ENCODE measurements at regions not wholly inside any gene's neighbourhood (a gene's known extent, or its start where the extent isn't known, plus 50 kb on each side); places are given as distances from the start of the nearest gene placed in this dataset.

GRCh38 chr7:16001477-16001876 is 315.0 kb upstream of the MEOX2 start:
- in situ Hi-C loops (cut with MboI; ENCODE audit: low sequenced_read_pairs), result no loop called here
- no peak overlapping the region for H4K8ac ChIP-seq (ENCODE audit: low read depth in 2 of 2, low read length in 2 of 2)
- H4K5ac ChIP-seq (ENCODE audit: low read depth, low read length), result no peak overlapping the region
- no peak overlapping the region for H2BK120ac ChIP-seq (ENCODE audit: low read depth, low read length)
- no peak overlapping the region for H2AFZ ChIP-seq (replicated peaks; ENCODE audit: low read length, poor library complexity)
- no peaks in the 10 kb centered on the region for H3K27me3 ChIP-seq (ENCODE audit: control insufficient read depth, insufficient read depth, low read length)
- dilution Hi-C loops (cut with HindIII; ENCODE audit: low sequenced_read_pairs, unreplicated experiment), result no loop called here
- intact Hi-C loops (cut with micrococcal nuclease), result no loop called here
- no peak overlapping the region for H3K4me3 ChIP-seq (ENCODE audit: insufficient read depth, low read depth, low read length)
- no peaks in the 10 kb centered on the region for H3K9me3 ChIP-seq (ENCODE audit: control insufficient read depth, insufficient read depth, low read length)
- H3K36me3 ChIP-seq (ENCODE audit: control insufficient read depth, insufficient read depth, low read length), result no peaks in the 10 kb centered on the region
- no peak overlapping the region for H3K4me2 ChIP-seq (ENCODE audit: low read depth, low read length)
- H4K20me1 ChIP-seq (ENCODE audit: insufficient read depth, low read length), result no peaks in the 10 kb centered on the region
- H3K4ac ChIP-seq (ENCODE audit: low read depth, low read length), result no peak overlapping the region
- no peak overlapping the region for H2BK20ac ChIP-seq (ENCODE audit: low read depth, low read length)
- no peak for TF ChIP-seq NFE2L2 (IDR thresholded peaks at IDR 0.05; ENCODE audit: low read depth, low read length)
- no peak for TF ChIP-seq MAFK (IDR thresholded peaks at IDR 0.05; ENCODE audit: low read depth, low read length)
- no peak for TF ChIP-seq POLR2A (IDR thresholded peaks at IDR 0.05; ENCODE audit: low read depth, low read length)
- no peak for TF ChIP-seq RAD21 (IDR thresholded peaks at IDR 0.05; ENCODE audit: low read length)
- no peak for TF ChIP-seq USF2 (IDR thresholded peaks at IDR 0.05; ENCODE audit: low read depth, low read length)
- no peak for TF ChIP-seq BHLHE40 (IDR thresholded peaks at IDR 0.05; ENCODE audit: low read depth, low read length)
- no peak for TF ChIP-seq RCOR1 (IDR thresholded peaks at IDR 0.05; ENCODE audit: insufficient replicate concordance, low read length)
- no peak for TF ChIP-seq FOS (IDR thresholded peaks at IDR 0.05; ENCODE audit: low read depth, low read length)
- TF ChIP-seq MAZ (IDR thresholded peaks at IDR 0.05; ENCODE audit: borderline replicate concordance, low read depth, low read length), result no peak
- TF ChIP-seq RFX5 (IDR thresholded peaks at IDR 0.05; ENCODE audit: low read depth, low read length), result no peak
- TF ChIP-seq MXI1 (IDR thresholded peaks at IDR 0.05; ENCODE audit: borderline replicate concordance, low read depth, low read length), result no peak
- ATAC-seq (ENCODE audit: low read depth) (no peak), DNase-seq (no peak)
- H2BK15ac ChIP-seq (ENCODE audit: low read depth, low read length), result no peak overlapping the region
- H3K4me1 ChIP-seq (ENCODE audit: control insufficient read depth, insufficient read depth, low read length), result no peaks in the 10 kb centered on the region
- H3K79me1 ChIP-seq (ENCODE audit: low read depth in 1 of 2, low read length in 2 of 2), result no peaks in the 10 kb centered on the region
- no peak overlapping the region for H2AK5ac ChIP-seq (ENCODE audit: low read depth, low read length)
- H3K23ac ChIP-seq (ENCODE audit: low read depth, low read length), result no peak overlapping the region
- no TSS peak for BruUV-seq (replicated peaks)
- no peak overlapping the region for H3K56ac ChIP-seq (ENCODE audit: extremely low read depth, insufficient read depth, low read length)
- WGBS, 2 experiments (ENCODE audit: extremely low coverage in 2 of 2, insufficient read length in 1 of 2), result no CpG with 5 or more reads among the region's 5 CpGs
- H3K18ac ChIP-seq (ENCODE audit: low read depth, low read length), result no peak overlapping the region
- no peak overlapping the region for H2BK5ac ChIP-seq (ENCODE audit: low read depth, low read length, poor library complexity, severe bottlenecking)
- POLR2A ChIA-PET (ENCODE audit: unreplicated experiment), result no interaction called here
- no peak overlapping the region for H3K9ac ChIP-seq (ENCODE audit: low read depth, low read length)
- H3K27ac ChIP-seq (ENCODE audit: insufficient read depth, low read length), result no peak overlapping the region
- no peaks in the 10 kb centered on the region for H3K9me1 ChIP-seq (ENCODE audit: insufficient read depth, low read length)
- H4K91ac ChIP-seq (ENCODE audit: insufficient read depth, low read depth, low read length), result no peak overlapping the region
- H3K14ac ChIP-seq (replicated peaks; ENCODE audit: low read depth, low read length), result no peak overlapping the region
- H2AK9ac ChIP-seq (replicated peaks; ENCODE audit: low read depth, low read length, poor library complexity), result no peak overlapping the region
- CTCF ChIA-PET, result no interaction called here
